ENCODE measurements at regions not wholly inside any gene's neighbourhood (a gene's known extent, or its start where the extent isn't known, plus 50 kb on each side); places are given as distances from the start of the nearest gene placed in this dataset.

- H3K79me2 ChIP-seq (ENCODE audit: insufficient read depth, low read length), result no peaks in the 10 kb centered on the region
- no peaks in the 10 kb centered on the region for H3K4me1 ChIP-seq (ENCODE audit: insufficient read depth, low read length)
- H3K4me3 ChIP-seq (ENCODE audit: insufficient read depth, low read length), result no peak overlapping the region
- no peaks in the 10 kb centered on the region for H3K9me3 ChIP-seq (ENCODE audit: low read depth, low read length)
- no peaks in the 10 kb centered on the region for H3K36me3 ChIP-seq (ENCODE audit: insufficient read depth, low read length)
- no peaks in the 10 kb centered on the region for H4K20me1 ChIP-seq (ENCODE audit: insufficient read depth, low read length)
- no peak for DNase-seq (ENCODE audit: insufficient read length, low spot score, missing footprints)
- TF ChIP-seq CTCF (IDR thresholded peaks at IDR 0.05; ENCODE audit: extremely low read depth, low read depth, low read length), result no peak
- no peak overlapping the region for H3K27ac ChIP-seq (ENCODE audit: low read depth, low read length)
- no peaks in the 10 kb centered on the region for H3K27me3 ChIP-seq (ENCODE audit: insufficient read depth, low read length)
- H3K4me2 ChIP-seq (ENCODE audit: insufficient read depth, low read length), result no peak overlapping the region
- no peak overlapping the region for H2AFZ ChIP-seq (ENCODE audit: low read length)
Observed at GRCh38 chr4:174427571-174428140, 94.6 kb downstream of the HPGD start.

- TF ChIP-seq CTCF (IDR thresholded peaks at IDR 0.05; ENCODE audit: extremely low read depth, low read depth, low read length), result no peak
- DNase-seq (ENCODE audit: insufficient read length, low spot score, missing footprints), result no peak
- Histone ChIP-seq H3K9me3 (ENCODE audit: low read depth, low read length) (no peaks in the 10 kb centered on the region), H2AFZ (ENCODE audit: low read length) (no peak overlapping the region), H3K27ac (ENCODE audit: low read depth, low read length) (no peak overlapping the region), H3K27me3 (ENCODE audit: insufficient read depth, low read length) (no peaks in the 10 kb centered on the region), H3K79me2 (ENCODE audit: insufficient read depth, low read length) (no peaks in the 10 kb centered on the region), H4K20me1 (ENCODE audit: insufficient read depth, low read length) (no peaks in the 10 kb centered on the region), H3K4me2 (ENCODE audit: insufficient read depth, low read length) (no peak overlapping the region), H3K36me3 (ENCODE audit: insufficient read depth, low read length) (no peaks in the 10 kb centered on the region), H3K4me1 (ENCODE audit: insufficient read depth, low read length) (no peaks in the 10 kb centered on the region), H3K4me3 (ENCODE audit: insufficient read depth, low read length) (no peak overlapping the region)
Observed at GRCh38 chr4:174425669-174426068, 96.6 kb downstream of the HPGD start.

- Histone ChIP-seq H3K36me3 (ENCODE audit: insufficient read depth, low read length) (no peaks in the 10 kb centered on the region), H3K79me2 (ENCODE audit: insufficient read depth, low read length) (no peaks in the 10 kb centered on the region), H3K27me3 (ENCODE audit: insufficient read depth, low read length) (no peaks in the 10 kb centered on the region), H3K9me3 (ENCODE audit: low read depth, low read length) (no peaks in the 10 kb centered on the region), H2AFZ (ENCODE audit: low read length) (no peak overlapping the region), H3K4me3 (ENCODE audit: insufficient read depth, low read length) (no peak overlapping the region), H3K27ac (ENCODE audit: low read depth, low read length) (no peak overlapping the region), H3K4me1 (ENCODE audit: insufficient read depth, low read length) (no peaks in the 10 kb centered on the region), H4K20me1 (ENCODE audit: insufficient read depth, low read length) (no peaks in the 10 kb centered on the region), H3K4me2 (ENCODE audit: insufficient read depth, low read length) (no peak overlapping the region)
- TF ChIP-seq CTCF (IDR thresholded peaks at IDR 0.05; ENCODE audit: extremely low read depth, low read depth, low read length), result no peak
- DNase-seq (ENCODE audit: insufficient read length, low spot score, missing footprints), result peak; percentile 64
Observed at GRCh38 chr4:174423257-174423944, 98.9 kb downstream of the HPGD start.

- no peak for TF ChIP-seq CTCF (IDR thresholded peaks at IDR 0.05; ENCODE audit: extremely low read depth, low read depth, low read length)
- no peaks in the 10 kb centered on the region for H3K9me3 ChIP-seq (ENCODE audit: low read depth, low read length)
- no peaks in the 10 kb centered on the region for H3K36me3 ChIP-seq (ENCODE audit: insufficient read depth, low read length)
- H3K79me2 ChIP-seq (ENCODE audit: insufficient read depth, low read length), result no peaks in the 10 kb centered on the region
- H2AFZ ChIP-seq (ENCODE audit: low read length), result no peak overlapping the region
- no peaks in the 10 kb centered on the region for H4K20me1 ChIP-seq (ENCODE audit: insufficient read depth, low read length)
- no peaks in the 10 kb centered on the region for H3K4me1 ChIP-seq (ENCODE audit: insufficient read depth, low read length)
- no peaks in the 10 kb centered on the region for H3K27me3 ChIP-seq (ENCODE audit: insufficient read depth, low read length)
- H3K4me3 ChIP-seq (ENCODE audit: insufficient read depth, low read length), result no peak overlapping the region
- no peak overlapping the region for H3K27ac ChIP-seq (ENCODE audit: low read depth, low read length)
- no peak overlapping the region for H3K4me2 ChIP-seq (ENCODE audit: insufficient read depth, low read length)
- no peak for DNase-seq (ENCODE audit: insufficient read length, low spot score, missing footprints)
Observed at GRCh38 chr4:174422893-174423256, 99.4 kb downstream of the HPGD start.
